ENCODE measurements at regions not wholly inside any gene's neighbourhood (a gene's known extent, or its start where the extent isn't known, plus 50 kb on each side); places are given as distances from the start of the nearest gene placed in this dataset.

DNA sequence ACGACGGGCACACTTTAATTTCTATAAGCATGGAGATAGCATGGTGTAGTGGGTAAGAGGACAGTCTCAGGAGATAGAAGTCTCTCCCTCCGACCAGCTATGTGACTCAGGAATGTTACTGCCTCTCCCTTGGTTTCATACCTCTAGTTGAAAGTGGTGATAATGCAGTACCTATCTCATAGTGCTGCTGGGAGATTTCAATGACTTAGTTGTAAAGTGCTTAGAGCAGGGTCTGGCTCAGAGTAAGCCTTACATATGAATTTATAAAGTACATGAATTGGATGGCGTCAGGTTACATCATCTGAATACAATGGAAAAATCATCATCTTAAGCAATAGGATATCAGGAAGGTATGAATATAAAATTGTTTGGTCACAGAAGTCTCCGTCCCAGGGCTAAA lies 952.8 kb upstream of the EDIL3 start:
- no peaks in the 10 kb centered on the region for H3K36me3 ChIP-seq (ENCODE audit: control insufficient read depth, insufficient read depth, low read length)
- ATAC-seq (no peak), DNase-seq (ENCODE audit: low read depth, low spot score) (no peak)
- H3K27ac ChIP-seq (ENCODE audit: low read length): no peak overlapping the region
- no peaks in the 10 kb centered on the region for H3K27me3 ChIP-seq (ENCODE audit: control insufficient read depth, insufficient read depth, low read length)
- ChIA-PET CTCF (no interaction called here), POLR2A (no interaction called here)
- no peak overlapping the region for H3K4me3 ChIP-seq (ENCODE audit: low read depth in 2 of 2, low read length in 2 of 2)
- no TSS peak for BruUV-seq (replicated peaks)
- no peaks in the 10 kb centered on the region for H3K9me3 ChIP-seq (ENCODE audit: control insufficient read depth, insufficient read depth, low read depth, low read length)
- in situ Hi-C loops (cut with HindIII; ENCODE audit: low pct_unique_long_range_greater_than_20kb, low sequenced_read_pairs) (no loop called here), intact Hi-C loops (cut with micrococcal nuclease; ENCODE audit: unreplicated experiment) (no loop called here)
- no peaks in the 10 kb centered on the region for H3K4me1 ChIP-seq (ENCODE audit: control insufficient read depth, insufficient read depth, low read length)
- no peak for TF ChIP-seq POLR2AphosphoS5 (IDR thresholded peaks at IDR 0.05; ENCODE audit: low read depth, low read length)
- no peak for TF ChIP-seq TCF7L2 (IDR thresholded peaks at IDR 0.05; ENCODE audit: low read depth, low read length)
- no peak for TF ChIP-seq SIN3A (IDR thresholded peaks at IDR 0.05; ENCODE audit: borderline replicate concordance, insufficient read depth, low read depth, low read length)
- TF ChIP-seq, protein P1, sequence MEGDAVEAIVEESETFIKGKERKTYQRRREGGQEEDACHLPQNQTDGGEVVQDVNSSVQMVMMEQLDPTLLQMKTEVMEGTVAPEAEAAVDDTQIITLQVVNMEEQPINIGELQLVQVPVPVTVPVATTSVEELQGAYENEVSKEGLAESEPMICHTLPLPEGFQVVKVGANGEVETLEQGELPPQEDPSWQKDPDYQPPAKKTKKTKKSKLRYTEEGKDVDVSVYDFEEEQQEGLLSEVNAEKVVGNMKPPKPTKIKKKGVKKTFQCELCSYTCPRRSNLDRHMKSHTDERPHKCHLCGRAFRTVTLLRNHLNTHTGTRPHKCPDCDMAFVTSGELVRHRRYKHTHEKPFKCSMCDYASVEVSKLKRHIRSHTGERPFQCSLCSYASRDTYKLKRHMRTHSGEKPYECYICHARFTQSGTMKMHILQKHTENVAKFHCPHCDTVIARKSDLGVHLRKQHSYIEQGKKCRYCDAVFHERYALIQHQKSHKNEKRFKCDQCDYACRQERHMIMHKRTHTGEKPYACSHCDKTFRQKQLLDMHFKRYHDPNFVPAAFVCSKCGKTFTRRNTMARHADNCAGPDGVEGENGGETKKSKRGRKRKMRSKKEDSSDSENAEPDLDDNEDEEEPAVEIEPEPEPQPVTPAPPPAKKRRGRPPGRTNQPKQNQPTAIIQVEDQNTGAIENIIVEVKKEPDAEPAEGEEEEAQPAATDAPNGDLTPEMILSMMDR (IDR thresholded peaks at IDR 0.05): no peak
- TF ChIP-seq, protein P2, sequence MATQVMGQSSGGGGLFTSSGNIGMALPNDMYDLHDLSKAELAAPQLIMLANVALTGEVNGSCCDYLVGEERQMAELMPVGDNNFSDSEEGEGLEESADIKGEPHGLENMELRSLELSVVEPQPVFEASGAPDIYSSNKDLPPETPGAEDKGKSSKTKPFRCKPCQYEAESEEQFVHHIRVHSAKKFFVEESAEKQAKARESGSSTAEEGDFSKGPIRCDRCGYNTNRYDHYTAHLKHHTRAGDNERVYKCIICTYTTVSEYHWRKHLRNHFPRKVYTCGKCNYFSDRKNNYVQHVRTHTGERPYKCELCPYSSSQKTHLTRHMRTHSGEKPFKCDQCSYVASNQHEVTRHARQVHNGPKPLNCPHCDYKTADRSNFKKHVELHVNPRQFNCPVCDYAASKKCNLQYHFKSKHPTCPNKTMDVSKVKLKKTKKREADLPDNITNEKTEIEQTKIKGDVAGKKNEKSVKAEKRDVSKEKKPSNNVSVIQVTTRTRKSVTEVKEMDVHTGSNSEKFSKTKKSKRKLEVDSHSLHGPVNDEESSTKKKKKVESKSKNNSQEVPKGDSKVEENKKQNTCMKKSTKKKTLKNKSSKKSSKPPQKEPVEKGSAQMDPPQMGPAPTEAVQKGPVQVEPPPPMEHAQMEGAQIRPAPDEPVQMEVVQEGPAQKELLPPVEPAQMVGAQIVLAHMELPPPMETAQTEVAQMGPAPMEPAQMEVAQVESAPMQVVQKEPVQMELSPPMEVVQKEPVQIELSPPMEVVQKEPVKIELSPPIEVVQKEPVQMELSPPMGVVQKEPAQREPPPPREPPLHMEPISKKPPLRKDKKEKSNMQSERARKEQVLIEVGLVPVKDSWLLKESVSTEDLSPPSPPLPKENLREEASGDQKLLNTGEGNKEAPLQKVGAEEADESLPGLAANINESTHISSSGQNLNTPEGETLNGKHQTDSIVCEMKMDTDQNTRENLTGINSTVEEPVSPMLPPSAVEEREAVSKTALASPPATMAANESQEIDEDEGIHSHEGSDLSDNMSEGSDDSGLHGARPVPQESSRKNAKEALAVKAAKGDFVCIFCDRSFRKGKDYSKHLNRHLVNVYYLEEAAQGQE (IDR thresholded peaks at IDR 0.05; ENCODE audit: insufficient read depth in 1 of 2, low read depth in 2 of 2, low read length in 1 of 2): no peak

DNA sequence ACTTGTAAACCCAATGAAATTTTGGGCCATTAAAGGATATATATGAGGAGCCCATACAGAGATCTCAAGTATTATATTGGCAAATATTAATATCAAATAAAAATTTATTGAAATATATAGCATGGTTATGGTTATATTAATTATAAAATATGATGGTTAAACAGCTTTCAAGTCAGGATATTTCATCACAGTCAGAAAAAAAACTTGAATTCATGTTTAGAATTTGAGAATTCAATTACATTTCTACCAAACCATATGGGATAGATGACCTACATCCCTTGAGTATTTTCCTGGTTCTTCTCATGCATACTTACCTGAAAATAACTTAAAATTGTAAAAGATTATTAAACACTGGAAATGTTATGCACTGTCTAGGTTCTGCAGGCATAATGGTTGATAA lies 956.1 kb upstream of the EDIL3 start:
- intact Hi-C loops (cut with micrococcal nuclease; ENCODE audit: unreplicated experiment): no loop called here
- Histone ChIP-seq H3K36me3 (ENCODE audit: control insufficient read depth, insufficient read depth, low read length) (no peaks in the 10 kb centered on the region), H3K27ac (ENCODE audit: low read length) (no peak overlapping the region), H3K4me3 (ENCODE audit: low read depth in 2 of 2, low read length in 2 of 2) (no peak overlapping the region), H3K4me1 (ENCODE audit: control insufficient read depth, insufficient read depth, low read length) (no peaks in the 10 kb centered on the region), H3K27me3 (ENCODE audit: control insufficient read depth, insufficient read depth, low read length) (no peaks in the 10 kb centered on the region), H3K9me3 (ENCODE audit: control insufficient read depth, insufficient read depth, low read depth, low read length) (no peaks in the 10 kb centered on the region)
- ATAC-seq (no peak), DNase-seq (ENCODE audit: low read depth, low spot score) (no peak)
- CTCF ChIA-PET: no interaction called here
- POLR2A ChIA-PET: no interaction called here
- BruUV-seq (replicated peaks): no TSS peak
- in situ Hi-C loops (cut with HindIII; ENCODE audit: low pct_unique_long_range_greater_than_20kb, low sequenced_read_pairs): no loop called here
- no peak for TF ChIP-seq TCF7L2 (IDR thresholded peaks at IDR 0.05; ENCODE audit: low read depth, low read length)
- TF ChIP-seq POLR2AphosphoS5 (IDR thresholded peaks at IDR 0.05; ENCODE audit: low read depth, low read length): no peak
- TF ChIP-seq, protein P2 (IDR thresholded peaks at IDR 0.05; ENCODE audit: insufficient read depth in 1 of 2, low read depth in 2 of 2, low read length in 1 of 2): no peak
- TF ChIP-seq, protein P1 (IDR thresholded peaks at IDR 0.05): no peak
- no peak for TF ChIP-seq SIN3A (IDR thresholded peaks at IDR 0.05; ENCODE audit: borderline replicate concordance, insufficient read depth, low read depth, low read length)

Data from Panc1 (cell line).